Ovary (tissue), 7 donors: ENCODE measurements at regions not wholly inside any gene's neighbourhood (a gene's known extent, or its start where the extent isn't known, plus 50 kb on each side); places are given as distances from the start of the nearest gene placed in this dataset.

Source experiments
- DNase-seq, 5 donors: peaks; one replicate each; pipeline ENCODE4 v3.0.0-alpha.2; 2019 to 2020
- H3K27ac ChIP-seq, 2 donors: fragments of 200-600 bp; one replicate each; pipeline versions ENCODE4 v1.5.1 to v1.8.0; 2019 to 2022
- H3K27me3 ChIP-seq: fragments of 200-600 bp; one replicate; pipeline ENCODE4 v1.8.0; 2022
- H3K36me3 ChIP-seq: fragments of 200-600 bp; sonication (generic); one replicate; pipeline ENCODE4 v1.5.1; 2019
- H3K4me1 ChIP-seq: one replicate; pipeline ENCODE4 v1.8.1; 2013; ENCODE audit warnings: mild to moderate bottlenecking, moderate library complexity; ENCODE audit not compliant: insufficient read depth
- H3K4me3 ChIP-seq: fragments of 200-600 bp; sonication (generic); one replicate; pipeline ENCODE4 v1.5.1; 2017
- H3K9me3 ChIP-seq, 2 donors: fragments of 200-600 bp in 1 of 2; sonication (generic) in 1 of 2; one replicate each; pipeline versions ENCODE4 v1.5.1 to v1.8.1; 2013 to 2019; ENCODE audit warnings: mild to moderate bottlenecking in 1 of 2, moderate library complexity in 1 of 2
- EP300 ChIP-seq: sonication (generic); formaldehyde crosslinking; IDR thresholded peaks from one replicate; pipeline ENCODE4 v1.6.1; 2017; ENCODE audit warnings: antibody characterized with exemption
- POLR2A ChIP-seq: fragments of 450-650 bp; IDR thresholded peaks from one replicate; pipeline ENCODE4 v1.6.1; 2017; ENCODE audit warnings: antibody characterized with exemption, mild to moderate bottlenecking, moderate library complexity
- WGBS, 3 donors: extraction: QIAGEN DNeasy Blood & Tissue Kit in 1 of 3; methylation state at CpG; one replicate each; pipeline versions ENCODE4 v1.1.5 to v1.1.7; 2013 to 2017; 5-methylcytosine and 5-hydroxymethylcytosine counted together
- intact Hi-C, 4 donors: fragments of 100-400 bp; cut with DNase I; formaldehyde crosslinking; loops; one replicate each; pipeline versions ENCODE4 v1.11.0 to v1.15.1; 2022 to 2023
- TF ChIP-seq, protein P1 (sequence below), 3 donors: fragments of 450-650 bp in 2 of 3; fragments of 200-600 bp in 1 of 3; IDR thresholded peaks; one replicate each; pipeline versions ENCODE4 v1.5.1 to v1.8.0; 2016 to 2022; ENCODE audit warnings: antibody characterized with exemption in 3 of 3, mild to moderate bottlenecking in 1 of 3
- donor health status: DM: no; HTN: no; CAD: no; lungs with moderate emphysema.
- donor health status: DM: no; HTN: no; CAD: no.
- donor health status: Bipolar disorder and iron deficiency.
- donor health status: DM: no; HTN: no; CAD: no.
- donor health status: DM: yes; HTN: yes; CAD: no.

DNA sequence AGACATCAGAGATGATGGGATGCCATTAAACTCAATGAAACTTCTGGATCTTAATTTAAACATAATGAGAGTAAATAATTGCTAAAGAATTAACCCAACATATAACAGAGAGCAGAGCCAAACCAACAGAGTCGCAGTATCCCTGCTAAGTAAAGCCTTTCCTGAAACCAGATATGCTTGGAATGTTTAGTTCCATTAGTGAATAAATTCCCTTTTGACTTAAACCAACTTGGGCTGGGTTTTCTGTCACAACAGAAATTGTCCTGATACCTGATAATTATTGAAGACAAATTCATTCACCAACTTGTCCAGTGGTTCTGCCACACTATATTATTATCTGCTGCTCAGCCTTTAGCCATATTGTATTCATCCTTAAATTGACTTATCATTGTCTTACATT is 286.7 kb downstream of the FZD1 start:
- no peaks in the 10 kb centered on the region for H3K27me3 ChIP-seq
- H3K4me1 ChIP-seq = no peaks in the 10 kb centered on the region
- DNase-seq = no peak
- H3K27ac ChIP-seq = no peak overlapping the region
- H3K4me3 ChIP-seq = no peak overlapping the region
- WGBS, 3 donors = 78 to 89% (median 84%) methylated on average over 1 of the region's 1 CpG
- no peaks in the 10 kb centered on the region for H3K36me3 ChIP-seq
- intact Hi-C loops = no loop called here
- H3K9me3 ChIP-seq = no peaks in the 10 kb centered on the region
- TF ChIP-seq EP300 = no peak
- TF ChIP-seq POLR2A = no peak
- TF ChIP-seq, protein P1, sequence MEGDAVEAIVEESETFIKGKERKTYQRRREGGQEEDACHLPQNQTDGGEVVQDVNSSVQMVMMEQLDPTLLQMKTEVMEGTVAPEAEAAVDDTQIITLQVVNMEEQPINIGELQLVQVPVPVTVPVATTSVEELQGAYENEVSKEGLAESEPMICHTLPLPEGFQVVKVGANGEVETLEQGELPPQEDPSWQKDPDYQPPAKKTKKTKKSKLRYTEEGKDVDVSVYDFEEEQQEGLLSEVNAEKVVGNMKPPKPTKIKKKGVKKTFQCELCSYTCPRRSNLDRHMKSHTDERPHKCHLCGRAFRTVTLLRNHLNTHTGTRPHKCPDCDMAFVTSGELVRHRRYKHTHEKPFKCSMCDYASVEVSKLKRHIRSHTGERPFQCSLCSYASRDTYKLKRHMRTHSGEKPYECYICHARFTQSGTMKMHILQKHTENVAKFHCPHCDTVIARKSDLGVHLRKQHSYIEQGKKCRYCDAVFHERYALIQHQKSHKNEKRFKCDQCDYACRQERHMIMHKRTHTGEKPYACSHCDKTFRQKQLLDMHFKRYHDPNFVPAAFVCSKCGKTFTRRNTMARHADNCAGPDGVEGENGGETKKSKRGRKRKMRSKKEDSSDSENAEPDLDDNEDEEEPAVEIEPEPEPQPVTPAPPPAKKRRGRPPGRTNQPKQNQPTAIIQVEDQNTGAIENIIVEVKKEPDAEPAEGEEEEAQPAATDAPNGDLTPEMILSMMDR (IDR thresholded peaks at IDR 0.05) = no peak

DNA sequence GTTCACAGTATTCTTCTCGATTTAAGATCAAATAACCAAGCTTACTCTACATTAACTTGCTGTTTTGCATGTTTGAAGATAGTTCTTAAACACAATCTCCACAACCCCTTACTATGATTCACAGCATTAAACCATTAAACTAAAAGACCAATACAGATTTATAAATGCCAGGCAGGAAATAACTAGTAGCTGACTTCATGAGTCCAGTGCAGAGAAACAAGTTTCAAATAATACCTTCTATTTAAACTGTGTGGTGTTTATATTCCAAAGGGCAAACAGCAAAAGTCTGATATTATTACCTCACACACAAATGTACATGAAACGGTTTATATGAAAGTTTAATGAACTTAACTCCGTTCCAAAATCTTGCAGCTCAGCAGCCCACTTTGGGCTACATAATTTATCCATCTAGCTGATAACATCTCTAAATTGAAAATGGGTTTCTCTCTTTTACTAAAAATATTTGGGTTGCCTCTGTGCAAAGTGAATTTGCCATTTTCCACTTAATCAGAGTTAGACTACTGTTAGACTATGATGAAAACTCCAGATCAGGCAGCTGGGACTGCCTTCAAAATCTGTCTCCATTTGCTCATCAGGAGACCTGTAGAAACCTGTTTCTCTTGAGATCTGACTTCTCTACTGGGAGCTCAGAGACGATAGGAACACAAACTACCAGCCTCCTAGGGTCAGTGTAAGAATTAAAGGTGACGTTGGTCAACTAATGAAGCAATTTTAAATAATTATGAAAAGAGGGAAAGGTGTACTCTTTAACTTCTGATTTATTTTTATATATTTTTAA is 287.3 kb downstream of the FZD1 start:
- Histone ChIP-seq H3K36me3 (no peaks in the 10 kb centered on the region), H3K9me3 (no peaks in the 10 kb centered on the region), H3K4me3 (no peak overlapping the region), H3K4me1 (no peaks in the 10 kb centered on the region), H3K27ac (no peak overlapping the region), H3K27me3 (no peaks in the 10 kb centered on the region)
- intact Hi-C loops = no loop called here
- TF ChIP-seq, protein P1 (IDR thresholded peaks at IDR 0.05) = no peak
- TF ChIP-seq POLR2A (no peak), EP300 (no peak)
- no peak for DNase-seq
- 85 to 92% (median 92%) methylated on average over 5 of the region's 5 CpGs for WGBS, 3 donors

DNA sequence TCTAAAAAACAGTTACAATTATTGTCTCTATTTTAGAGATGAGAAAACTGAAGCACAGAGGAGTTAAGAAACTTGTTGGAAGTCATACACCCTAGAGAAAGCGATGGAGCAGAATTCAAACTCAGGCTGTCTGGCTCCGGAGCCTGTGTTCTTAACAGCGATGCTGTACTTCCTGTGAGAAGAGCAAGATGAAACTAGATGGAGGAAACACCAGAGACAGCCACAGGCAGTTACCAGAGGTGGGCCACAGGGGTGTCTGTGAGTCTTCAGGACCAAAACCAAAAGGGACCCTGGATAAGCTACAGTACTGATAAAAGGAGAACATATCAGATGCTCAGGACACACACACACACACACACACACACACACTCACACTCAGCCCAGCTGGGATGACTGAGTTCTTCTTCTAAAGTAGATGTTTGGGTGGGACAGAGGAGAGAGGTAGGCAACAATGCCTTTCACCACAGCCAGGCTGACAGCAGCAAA is 289.2 kb downstream of the FZD1 start:
- H3K9me3 ChIP-seq = no peaks in the 10 kb centered on the region
- no peaks in the 10 kb centered on the region for H3K27me3 ChIP-seq
- H3K4me3 ChIP-seq = no peak overlapping the region
- no peak overlapping the region for H3K27ac ChIP-seq
- 88 to 93% (median 92%) methylated on average over 3 of the region's 3 CpGs for WGBS, 3 donors
- TF ChIP-seq, protein P1 (IDR thresholded peaks at IDR 0.05) = no peak
- TF ChIP-seq EP300 (no peak), POLR2A (no peak)
- no peaks in the 10 kb centered on the region for H3K4me1 ChIP-seq
- no peaks in the 10 kb centered on the region for H3K36me3 ChIP-seq
- intact Hi-C loops = no loop called here
- DNase-seq = no peak

DNA sequence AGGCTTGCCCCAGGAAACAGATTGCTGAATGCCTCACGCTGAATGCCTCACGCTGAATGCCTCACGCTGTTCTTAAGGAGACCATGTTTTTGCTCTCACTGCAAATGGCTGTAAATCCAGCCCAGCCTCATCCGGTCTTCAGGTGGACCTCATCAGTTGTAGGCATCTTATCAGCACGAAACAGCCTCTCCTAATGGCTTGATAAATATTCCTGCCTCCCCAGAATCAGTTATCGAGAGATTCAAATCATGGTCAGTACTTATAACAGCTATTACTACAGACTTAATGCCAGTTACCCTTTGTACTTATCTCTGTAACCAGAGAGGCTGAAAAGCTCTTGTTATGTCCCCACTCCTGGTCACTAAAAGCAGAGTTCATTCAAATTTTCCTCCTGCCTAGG is 290.6 kb downstream of the FZD1 start:
- Histone ChIP-seq H3K9me3 (no peaks in the 10 kb centered on the region), H3K27ac (no peak overlapping the region), H3K27me3 (no peaks in the 10 kb centered on the region), H3K4me3 (no peak overlapping the region), H3K36me3 (no peaks in the 10 kb centered on the region), H3K4me1 (no peaks in the 10 kb centered on the region)
- 90 to 94% (median 94%) methylated on average over 6 of the region's 6 CpGs for WGBS, 3 donors
- intact Hi-C loops = no loop called here
- no peak for DNase-seq
- TF ChIP-seq EP300 (no peak), POLR2A (no peak)
- TF ChIP-seq, protein P1 (IDR thresholded peaks at IDR 0.05) = no peak
